A549 (cell line): ENCODE measurements at regions not wholly inside any gene's neighbourhood (a gene's known extent, or its start where the extent isn't known, plus 50 kb on each side); places are given as distances from the start of the nearest gene placed in this dataset.
A peak's percentile ranks its signal among the peaks of the same experiment; 100 is the strongest.

ENCODE experiments used
- ATAC-seq, 2 experiments: fragments of 200-7000 bp in 1 of 2; fragments of >200 bp in 1 of 2; cut with Nextera tagmentation in 1 of 2; cut with Tn5 transposase in 1 of 2; 3 replicates each; pipeline versions ENCODE4 v1.8.0 to v1.9.1; 2018 to 2020; ENCODE audit warnings: mild to moderate bottlenecking in 1 of 2, moderate library complexity in 1 of 2
- CTCF ChIA-PET: fragments of 300-600 bp; sonication (Branson Sonifier 250); formaldehyde crosslinking; extraction: SDS; loops from one replicate; lab custom pipeline; 2021; ENCODE audit warnings: antibody characterized with exemption, inconsistent platforms; lab: Yijun Ruan, JAX
- POLR2A ChIA-PET: fragments of 350-600 bp; formaldehyde crosslinking; extraction: SDS; loops from one replicate; lab custom pipeline; 2021; ENCODE audit warnings: antibody characterized with exemption, inconsistent platforms; lab: Yijun Ruan, JAX
- DNase-seq, 2 experiments: peaks; one replicate each; pipeline versions ENCODE4 v3.0.0 to v3.0.0-alpha.2; 2011 to 2016; ENCODE audit warnings: low read depth in 1 of 2, low spot score in 1 of 2
- FAIRE-seq: peaks from 2 replicates; lab custom pipeline; 2011; peaks lifted over from hg19 to GRCh38; lab: Jason Lieb, UNC
- H3K27ac ChIP-seq, 2 experiments: fragments of >200 bp; sonication (Bioruptor Twin); formaldehyde crosslinking; 3 replicates each; pipeline ENCODE4 v1.5.1; 2016 to 2017
- H3K4me1 ChIP-seq: fragments of >200 bp; sonication (Bioruptor Twin); formaldehyde crosslinking; 3 replicates; pipeline ENCODE4 v1.6.1; 2016
- H3K4me2 ChIP-seq: fragments of >200 bp; sonication (Bioruptor Twin); formaldehyde crosslinking; 3 replicates; pipeline ENCODE4 v1.6.1; 2016
- H3K4me3 ChIP-seq: fragments of >200 bp; sonication (Bioruptor Twin); formaldehyde crosslinking; 3 replicates; pipeline ENCODE4 v1.5.1; 2016
- H3K9me3 ChIP-seq: fragments of >200 bp; sonication (Bioruptor Twin); formaldehyde crosslinking; 3 replicates; pipeline ENCODE4 v1.6.1; 2016
- HDAC2 ChIP-seq: fragments of 200-600 bp; sonication (generic); IDR thresholded peaks from 2 replicates; pipeline ENCODE4 v1.6.1; 2016
- HMGXB4 ChIP-seq: fragments of 250-450 bp; sonication (Bioruptor Pico); IDR thresholded peaks from 2 replicates; pipeline ENCODE4 v1.5.0; 2021; ENCODE audit warnings: mild to moderate bottlenecking, moderate library complexity, borderline replicate concordance
- JUN ChIP-seq, 2 experiments: fragments of >200 bp; sonication (Bioruptor Twin); formaldehyde crosslinking; IDR thresholded peaks; 2 replicates in 1 of 2; 3 replicates in 1 of 2; pipeline ENCODE4 v1.6.1; 2016 to 2017
- KDM5A ChIP-seq: fragments of 200-600 bp; sonication (generic); IDR thresholded peaks from 2 replicates; pipeline ENCODE4 v1.6.1; 2016; ENCODE audit warnings: antibody characterized with exemption, mild to moderate bottlenecking
- MAX ChIP-seq: IDR thresholded peaks from 2 replicates; pipeline ENCODE4 v1.6.1; 2012
- MAZ ChIP-seq: fragments of 150-350 bp; IDR thresholded peaks from 2 replicates; pipeline ENCODE4 v1.6.1; 2014; ENCODE audit warnings: antibody characterized with exemption, low read depth, low read length, borderline replicate concordance
- NFE2L2 ChIP-seq: fragments of 150-350 bp; conservative IDR thresholded peaks from 2 replicates; pipeline ENCODE4 v1.6.1; 2014; ENCODE audit warnings: low read length
- RCOR1 ChIP-seq: fragments of 150-350 bp; IDR thresholded peaks from 2 replicates; pipeline ENCODE4 v1.6.1; 2014; ENCODE audit warnings: antibody characterized with exemption, low read length, low read depth
- REST ChIP-seq: fragments of 200-600 bp; sonication (generic); IDR thresholded peaks from 2 replicates; pipeline ENCODE4 v1.6.1; 2016; ENCODE audit warnings: antibody characterized with exemption, mild to moderate bottlenecking, moderate library complexity
- SMC3 ChIP-seq: fragments of >200 bp; sonication (Bioruptor Twin); formaldehyde crosslinking; IDR thresholded peaks from 3 replicates; pipeline ENCODE4 v1.6.1; 2018; ENCODE audit warnings: inconsistent platforms
- TFCP2L1 ChIP-seq: fragments of 250-450 bp; sonication (Bioruptor Pico); IDR thresholded peaks from 2 replicates; pipeline ENCODE4 v1.5.0; 2021; ENCODE audit warnings: mild to moderate bottlenecking
- ZFP36 ChIP-seq: fragments of 450-650 bp; IDR thresholded peaks from 2 replicates; pipeline ENCODE4 v1.6.1; 2014; ENCODE audit warnings: borderline replicate concordance; ENCODE audit not compliant: partially characterized antibody
- WGBS: methylation state at CpG from one replicate; pipeline ENCODE4 v1.1.6; 2017; ENCODE audit errors: missing lambda C conversion rate; 5-methylcytosine and 5-hydroxymethylcytosine counted together
- TF ChIP-seq, protein P1 (sequence below): fragments of >200 bp; sonication (Bioruptor Twin); formaldehyde crosslinking; IDR thresholded peaks from 2 replicates; pipeline ENCODE4 v1.6.1; 2016
- TF ChIP-seq, protein P2 (sequence below): fragments of >200 bp; sonication (Bioruptor Twin); formaldehyde crosslinking; IDR thresholded peaks from 3 replicates; pipeline ENCODE4 v1.6.1; 2016
- TF ChIP-seq, protein P3 (sequence below): IDR thresholded peaks from 2 replicates; pipeline ENCODE4 v1.6.1; 2012; ENCODE audit warnings: low read depth, borderline replicate concordance

DNA sequence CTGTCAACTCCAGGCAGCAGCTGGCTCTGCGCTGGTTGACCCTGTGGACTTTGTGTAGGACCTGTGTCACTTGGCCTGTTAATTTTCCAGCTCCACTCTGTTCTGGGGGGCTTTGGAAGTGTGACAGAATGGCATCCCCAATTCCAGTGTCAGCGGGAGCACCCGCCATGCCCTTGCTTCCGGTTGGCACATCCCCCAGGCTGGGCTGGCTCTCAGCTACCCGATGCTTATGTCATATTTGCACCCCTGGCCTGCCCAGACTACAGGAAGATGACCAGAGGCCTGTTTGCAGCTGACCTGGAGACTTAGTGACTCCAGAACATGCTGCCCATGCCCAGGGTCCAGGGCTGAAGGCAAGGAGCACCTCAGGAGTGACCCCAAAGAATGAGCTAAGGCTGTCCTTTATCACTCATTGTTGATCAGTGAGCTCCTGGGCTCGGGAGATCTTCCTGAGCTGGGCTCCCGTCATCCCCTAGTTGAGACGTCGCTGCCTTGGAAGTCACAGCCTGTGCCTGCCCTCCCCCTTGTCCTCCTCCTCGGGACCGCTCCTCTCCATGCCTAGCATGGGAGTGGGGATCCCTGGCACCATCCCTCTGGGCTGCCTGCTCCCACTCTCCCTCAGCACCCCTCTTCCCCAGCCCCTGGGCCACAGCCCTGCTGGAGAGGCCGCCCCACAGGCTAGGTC lies 163.4 kb upstream of the RTL1 start (continued):
- TF ChIP-seq REST, result no peak
- TF ChIP-seq TFCP2L1 (CRISPR knock-in tag), result no peak
- no peak for TF ChIP-seq JUN (IDR thresholded peaks at IDR 0.05)
- TF ChIP-seq, protein P1, sequence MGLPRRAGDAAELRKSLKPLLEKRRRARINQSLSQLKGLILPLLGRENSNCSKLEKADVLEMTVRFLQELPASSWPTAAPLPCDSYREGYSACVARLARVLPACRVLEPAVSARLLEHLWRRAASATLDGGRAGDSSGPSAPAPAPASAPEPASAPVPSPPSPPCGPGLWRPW, result no peak
- no peak for TF ChIP-seq SMC3
- no peak for TF ChIP-seq MAZ
- TF ChIP-seq MAX, result no peak
- no peak for TF ChIP-seq KDM5A

GRCh38 chr14:101068313-101069227 lies 165.0 kb upstream of the RTL1 start:
- CTCF ChIA-PET, result interaction anchor here (1.2 to 1.9 kb wide), 4 partner anchors 58 to 561 kb away, joined by 3 to 8 read pairs (median 4); no protein-coding TSS in a partner anchor
- POLR2A ChIA-PET, result no interaction called here
- FAIRE-seq (no peak), DNase-seq (no peak), ATAC-seq (no peak)
- no peaks in the 10 kb centered on the region for H3K9me3 ChIP-seq
- H3K4me1 ChIP-seq, result peaks cover 16% of the 10 kb centered on the region
- peak overlapping the region in 1 of 2 experiments; percentile 22; a peak in 1 of 6 replicates for H3K27ac ChIP-seq
- H3K4me3 ChIP-seq, result no peak overlapping the region
- WGBS, result 88% methylated on average over 34 of the region's 34 CpGs
- TF ChIP-seq TFCP2L1 (CRISPR knock-in tag) (no peak), RCOR1 (no peak), NFE2L2 (no peak), HDAC2 (no peak), MAZ (no peak), ZFP36 (no peak), HMGXB4 (no peak)
- TF ChIP-seq, protein P2, sequence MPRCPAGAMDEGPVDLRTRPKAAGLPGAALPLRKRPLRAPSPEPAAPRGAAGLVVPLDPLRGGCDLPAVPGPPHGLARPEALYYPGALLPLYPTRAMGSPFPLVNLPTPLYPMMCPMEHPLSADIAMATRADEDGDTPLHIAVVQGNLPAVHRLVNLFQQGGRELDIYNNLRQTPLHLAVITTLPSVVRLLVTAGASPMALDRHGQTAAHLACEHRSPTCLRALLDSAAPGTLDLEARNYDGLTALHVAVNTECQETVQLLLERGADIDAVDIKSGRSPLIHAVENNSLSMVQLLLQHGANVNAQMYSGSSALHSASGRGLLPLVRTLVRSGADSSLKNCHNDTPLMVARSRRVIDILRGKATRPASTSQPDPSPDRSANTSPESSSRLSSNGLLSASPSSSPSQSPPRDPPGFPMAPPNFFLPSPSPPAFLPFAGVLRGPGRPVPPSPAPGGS, result no peak
- TF ChIP-seq, protein P3, sequence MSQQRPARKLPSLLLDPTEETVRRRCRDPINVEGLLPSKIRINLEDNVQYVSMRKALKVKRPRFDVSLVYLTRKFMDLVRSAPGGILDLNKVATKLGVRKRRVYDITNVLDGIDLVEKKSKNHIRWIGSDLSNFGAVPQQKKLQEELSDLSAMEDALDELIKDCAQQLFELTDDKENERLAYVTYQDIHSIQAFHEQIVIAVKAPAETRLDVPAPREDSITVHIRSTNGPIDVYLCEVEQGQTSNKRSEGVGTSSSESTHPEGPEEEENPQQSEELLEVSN, result no peak
- TF ChIP-seq, all 56 proteins: peak for 0
- no peak overlapping the region for H3K4me2 ChIP-seq
